Activated CD8-positive, alpha-beta memory T cell treated with anti-CD3 and anti-CD28 coated beads, Interleukin-2, amount 50 U/mL, for 24 hours (primary cell): ENCODE measurements at regions not wholly inside any gene's neighbourhood (a gene's known extent, or its start where the extent isn't known, plus 50 kb on each side); places are given as distances from the start of the nearest gene placed in this dataset.
"Not testable (repeated sequence)": the region's sequence is repeated elsewhere in the genome, so short reads cannot be mapped to it uniquely, and the experiment has no call there.

Experiments used
- DNase-seq: peaks from one replicate; pipeline ENCODE4 v3.0.0-alpha.2; 2020; ENCODE audit errors: extremely low read depth

DNA sequence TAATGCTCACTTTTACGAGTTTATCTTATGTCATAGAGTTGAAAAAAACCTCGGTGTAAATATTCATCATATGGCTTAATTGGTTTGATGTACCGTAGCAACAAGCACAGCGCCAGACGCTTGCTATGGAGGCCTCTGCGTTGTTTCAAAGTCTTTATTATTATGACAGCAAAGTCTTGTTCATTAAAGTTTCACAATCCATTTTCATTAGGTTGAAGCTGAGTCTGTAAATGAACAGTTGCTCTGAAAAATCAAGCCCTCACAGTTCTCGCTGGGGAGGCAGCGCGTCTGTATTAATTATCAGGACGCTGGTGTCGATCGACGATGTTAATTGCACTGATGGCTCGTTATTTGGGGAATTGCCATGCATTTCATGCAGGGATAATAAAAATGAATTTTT is 185.6 kb downstream of the INSC start:
- DNase-seq: no peak

DNA sequence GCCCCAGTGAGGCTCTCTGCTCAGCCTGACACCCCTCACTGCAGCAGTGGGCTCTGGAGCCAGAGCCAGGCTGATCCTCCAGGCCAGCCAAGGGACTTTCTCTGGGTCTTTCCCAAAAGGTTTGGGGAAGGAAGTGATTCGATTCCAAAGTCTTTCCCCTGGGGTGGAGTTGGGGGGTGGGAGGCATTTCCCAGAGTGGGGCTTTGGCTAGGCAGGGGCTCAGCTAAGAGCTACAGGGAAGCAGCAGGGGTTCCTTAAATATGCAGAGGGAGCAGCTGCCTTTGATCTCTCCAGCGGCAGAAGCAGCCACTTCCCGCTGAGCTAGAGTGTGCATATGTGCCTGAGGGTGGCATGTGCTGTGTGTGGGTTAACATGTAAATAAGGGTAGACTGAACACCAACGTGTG is 192.9 kb downstream of the INSC start:
- no peak for DNase-seq

DNA sequence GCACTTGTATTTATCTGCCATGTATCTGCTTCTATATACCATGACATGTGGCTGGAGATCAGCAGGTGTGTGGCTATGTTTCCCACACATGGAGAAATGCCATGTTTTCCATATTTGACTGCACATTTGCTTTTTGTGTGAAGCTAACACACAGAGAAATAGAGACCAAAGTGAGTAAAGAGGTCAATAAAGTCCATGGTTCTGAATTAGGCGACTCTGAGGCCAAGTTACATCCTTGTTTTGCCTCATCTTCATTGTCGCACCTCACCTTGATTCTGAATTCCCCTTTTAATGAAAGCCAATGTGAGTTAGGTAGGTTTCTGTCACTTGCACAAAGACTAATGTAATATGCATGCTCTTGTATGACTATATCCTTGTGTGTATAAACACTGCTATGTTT is 194.1 kb downstream of the INSC start:
- no peak for DNase-seq

DNA sequence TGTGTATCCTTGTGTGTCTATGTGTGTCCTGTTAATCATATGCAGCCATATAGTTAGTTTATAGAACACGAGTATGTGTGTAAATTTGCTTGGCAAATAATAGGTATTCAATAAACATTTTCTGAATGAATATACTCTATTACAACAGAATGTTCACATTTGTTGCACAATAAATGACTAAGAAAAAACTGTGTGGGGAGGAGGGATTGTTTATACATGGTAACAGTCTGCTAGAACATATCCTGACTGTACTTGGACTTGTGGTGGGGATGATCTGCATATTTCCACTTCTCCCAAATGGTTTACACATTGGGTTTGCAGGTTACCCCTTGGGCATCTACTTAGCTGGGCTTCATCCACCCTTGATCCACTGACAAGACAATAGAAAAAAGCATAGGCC is 194.6 kb downstream of the INSC start:
- DNase-seq: no peak

DNA sequence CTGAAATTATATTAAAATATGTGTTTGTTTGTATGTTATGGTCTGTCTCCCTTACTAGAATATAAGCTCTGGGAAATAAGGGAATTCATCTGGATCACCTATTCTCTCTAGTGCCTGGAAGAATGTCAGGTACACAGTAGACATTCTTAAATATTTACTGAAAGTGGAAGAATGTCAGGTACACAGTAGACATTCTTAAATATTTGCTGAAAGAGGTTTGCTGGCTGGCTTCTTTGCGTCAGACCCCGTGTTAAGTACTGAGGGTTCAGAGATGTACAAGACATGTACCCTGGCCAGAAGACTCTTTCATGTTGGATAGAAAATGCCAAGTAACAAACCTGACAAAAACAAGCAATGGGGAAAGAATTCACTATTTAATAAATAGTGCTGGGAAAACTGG is 199.1 kb downstream of the INSC start:
- DNase-seq: no peak

DNA sequence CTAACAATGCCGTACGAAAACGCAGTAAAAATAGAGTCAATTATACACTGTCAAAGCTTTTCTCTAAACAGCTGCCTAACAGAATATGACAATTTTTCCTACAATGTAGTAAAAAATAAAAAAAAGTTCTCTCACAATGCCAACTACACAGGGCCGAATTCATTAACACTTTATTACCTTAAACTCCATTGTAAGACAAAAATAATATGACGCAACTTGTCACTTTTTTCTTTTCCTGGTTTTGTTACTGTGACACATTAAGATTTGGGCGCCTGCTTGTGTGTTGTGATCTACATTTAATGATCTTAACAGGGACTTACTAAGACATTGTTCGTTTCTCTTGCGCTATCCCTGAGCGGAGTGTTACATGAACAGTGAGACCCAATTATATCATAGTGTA is 204.1 kb downstream of the INSC start:
- DNase-seq: no peak

DNA sequence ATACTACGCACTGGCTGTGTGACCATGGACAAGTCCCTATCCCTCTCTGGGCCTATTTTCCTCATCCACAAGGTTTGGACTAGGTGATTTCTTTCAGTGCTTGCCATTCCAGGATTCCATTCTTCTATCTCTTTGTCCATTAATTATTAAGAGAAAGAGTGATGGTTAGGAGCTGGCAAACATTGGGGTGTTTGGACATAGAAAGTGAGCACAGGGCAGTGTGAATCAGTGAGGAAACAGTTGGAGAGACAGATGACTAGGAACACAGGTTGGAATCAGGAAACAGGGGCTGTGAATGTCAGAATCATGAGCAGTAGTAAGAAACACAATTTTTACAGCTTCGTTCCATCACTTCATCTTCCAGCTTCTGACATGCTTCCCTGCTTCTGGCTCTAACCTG is 211.8 kb downstream of the INSC start:
- DNase-seq: no peak

DNA sequence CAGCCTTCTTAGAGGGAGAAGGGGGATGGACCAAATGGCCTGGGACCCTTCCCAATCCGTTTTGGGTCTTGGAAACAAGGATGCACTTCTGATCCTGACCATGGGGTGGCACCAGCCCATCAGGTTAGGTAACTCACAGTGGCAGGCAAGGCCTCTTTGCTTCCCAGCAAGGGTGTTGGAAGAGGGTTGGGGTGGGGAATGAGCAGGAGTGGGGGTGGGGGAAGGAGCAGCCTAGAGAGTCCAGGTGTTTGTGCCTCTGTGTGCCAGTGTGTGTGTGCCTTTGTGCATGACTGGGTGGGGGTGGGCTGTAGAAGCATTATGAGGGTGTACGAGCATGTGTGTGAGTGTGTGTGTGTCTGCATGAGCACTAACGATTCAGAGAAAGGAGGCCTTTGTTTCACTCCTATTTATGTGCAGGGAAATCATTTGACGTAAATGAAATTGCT is 213.1 kb downstream of the INSC start:
- DNase-seq: no peak

DNA sequence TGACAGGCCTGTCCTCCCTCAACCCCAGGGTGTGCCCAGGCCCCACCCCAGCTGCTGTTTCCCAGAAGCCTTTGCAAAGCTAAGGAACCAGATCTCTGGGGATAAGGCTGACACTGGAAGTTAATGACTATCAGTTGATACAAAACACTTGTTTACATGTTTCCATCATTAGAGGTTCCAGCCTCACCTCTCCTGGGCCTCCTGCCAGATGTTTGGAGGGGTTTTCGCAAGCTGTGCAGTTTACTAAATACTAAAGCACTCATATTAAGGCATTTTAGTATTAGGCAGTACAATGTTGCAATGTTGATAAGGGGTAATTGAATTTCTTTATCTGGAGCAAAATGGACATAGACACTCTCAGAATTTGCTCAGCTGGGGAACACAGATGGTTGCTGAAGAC is 218.7 kb downstream of the INSC start:
- DNase-seq: no peak

DNA sequence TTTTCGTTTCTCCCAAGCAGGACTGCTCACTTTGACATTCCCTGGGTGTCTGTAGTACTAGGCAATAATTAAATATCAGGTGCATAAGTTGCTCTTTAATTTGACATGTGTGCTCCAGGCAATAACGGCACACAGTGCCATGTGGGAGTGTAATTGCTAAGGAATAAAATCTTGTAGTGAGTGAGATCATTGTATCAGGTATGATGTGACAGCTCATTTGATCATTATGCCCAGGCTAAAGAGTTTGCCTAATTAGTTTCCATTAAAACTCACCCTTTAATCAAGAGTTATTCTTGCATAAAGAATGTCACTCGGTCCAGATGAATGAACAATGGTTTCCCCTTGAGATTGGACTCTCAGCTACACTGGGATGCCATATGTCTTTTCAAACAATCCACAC is 220.0 kb downstream of the INSC start:
- DNase-seq: no peak

DNA sequence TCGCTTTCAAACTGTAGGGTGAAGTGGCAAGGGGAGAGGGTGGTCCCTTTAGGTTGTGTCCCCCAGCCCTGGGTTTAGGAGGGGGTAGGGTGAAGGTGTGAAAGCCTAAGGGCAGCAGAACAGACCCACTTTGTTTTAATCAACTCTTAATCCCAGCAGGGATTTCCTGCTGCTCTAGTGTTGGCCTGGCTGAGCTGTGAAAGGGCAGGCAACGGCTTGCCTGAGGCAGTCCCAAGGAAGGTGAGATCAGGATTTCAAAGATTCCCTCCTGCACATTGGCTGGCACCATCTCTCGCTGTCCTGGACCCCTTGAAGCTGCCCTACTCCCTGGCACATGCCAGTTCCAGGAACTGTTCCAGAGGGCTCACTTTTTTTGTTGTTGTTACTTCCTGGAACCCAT is 221.3 kb downstream of the INSC start:
- DNase-seq: no peak

DNA sequence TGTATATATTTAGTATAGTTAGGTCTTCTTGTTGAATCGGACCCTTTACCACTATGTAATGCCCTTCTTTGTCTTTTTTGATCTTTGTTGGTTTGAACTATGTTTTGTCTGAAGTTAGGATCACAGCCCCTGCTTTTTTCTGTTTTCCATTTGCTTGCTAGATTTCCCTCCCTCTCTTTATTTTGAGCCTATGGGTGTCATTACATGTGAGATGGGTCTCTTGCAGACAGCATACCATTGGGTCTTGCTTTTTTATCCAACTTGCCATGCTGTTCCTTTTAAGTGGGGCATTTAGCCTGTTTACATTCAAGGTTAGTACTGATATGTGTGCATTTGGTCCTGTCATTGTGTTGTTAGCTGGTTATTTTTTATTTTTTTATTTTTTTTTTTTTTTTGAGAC is 224.6 kb downstream of the INSC start:
- DNase-seq: no peak

DNA sequence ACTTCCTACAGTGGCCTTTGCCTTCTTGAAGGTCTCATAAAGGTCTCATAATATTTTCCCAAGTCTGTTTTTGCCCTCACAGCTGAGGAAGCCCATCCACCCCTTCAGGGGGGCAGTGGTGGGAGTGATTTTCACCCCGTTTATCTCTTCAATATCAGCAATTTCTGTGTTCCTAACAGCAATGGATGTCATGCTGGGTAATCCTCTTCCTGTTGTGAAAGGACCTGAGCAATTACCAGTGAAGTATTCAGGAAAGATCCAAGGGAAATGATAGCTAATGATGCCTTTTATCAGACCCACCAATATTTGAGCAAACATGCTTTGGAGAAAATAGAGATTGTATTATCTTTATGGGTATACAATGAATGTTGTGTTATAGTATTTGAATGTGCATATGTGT is 226.9 kb downstream of the INSC start:
- no peak for DNase-seq

DNA sequence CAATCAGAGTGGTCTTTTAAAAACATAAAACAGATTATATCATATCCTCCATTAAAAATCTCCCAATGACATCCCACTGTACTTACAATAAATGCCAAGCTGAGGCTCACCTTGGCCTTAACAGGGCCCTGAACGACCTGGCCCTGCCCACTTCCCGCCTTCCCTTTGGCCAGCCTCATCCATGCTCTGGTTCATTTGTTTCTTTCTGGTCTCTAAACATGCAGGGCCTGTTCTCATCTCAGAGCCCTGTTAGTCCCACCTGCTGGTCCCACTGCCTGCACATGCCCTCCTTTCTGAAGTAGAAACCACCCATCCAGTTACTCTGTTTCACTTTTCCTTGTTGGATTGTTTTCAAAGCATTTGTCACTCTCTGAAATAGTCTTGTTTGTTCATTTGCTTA is 227.4 kb downstream of the INSC start:
- no peak for DNase-seq

DNA sequence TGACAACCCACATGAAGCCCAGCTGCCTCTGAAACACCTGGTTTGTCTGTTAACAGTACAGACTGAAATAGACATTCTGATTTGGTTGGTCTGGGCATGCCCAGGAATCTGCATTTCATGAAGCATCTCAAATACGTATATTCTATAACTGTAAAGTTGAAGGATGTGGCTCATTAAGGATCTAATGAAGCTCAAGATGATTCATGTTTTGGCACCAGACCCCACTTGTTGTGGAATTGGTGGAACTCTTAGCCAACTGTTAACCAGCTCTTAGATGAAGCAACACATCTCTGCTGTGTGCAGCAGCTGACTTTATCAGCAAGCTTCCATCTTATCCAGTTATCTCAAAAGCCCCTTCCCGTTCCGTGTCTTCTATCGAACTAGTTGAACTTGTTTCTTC is 232.2 kb downstream of the INSC start:
- DNase-seq: no peak

DNA sequence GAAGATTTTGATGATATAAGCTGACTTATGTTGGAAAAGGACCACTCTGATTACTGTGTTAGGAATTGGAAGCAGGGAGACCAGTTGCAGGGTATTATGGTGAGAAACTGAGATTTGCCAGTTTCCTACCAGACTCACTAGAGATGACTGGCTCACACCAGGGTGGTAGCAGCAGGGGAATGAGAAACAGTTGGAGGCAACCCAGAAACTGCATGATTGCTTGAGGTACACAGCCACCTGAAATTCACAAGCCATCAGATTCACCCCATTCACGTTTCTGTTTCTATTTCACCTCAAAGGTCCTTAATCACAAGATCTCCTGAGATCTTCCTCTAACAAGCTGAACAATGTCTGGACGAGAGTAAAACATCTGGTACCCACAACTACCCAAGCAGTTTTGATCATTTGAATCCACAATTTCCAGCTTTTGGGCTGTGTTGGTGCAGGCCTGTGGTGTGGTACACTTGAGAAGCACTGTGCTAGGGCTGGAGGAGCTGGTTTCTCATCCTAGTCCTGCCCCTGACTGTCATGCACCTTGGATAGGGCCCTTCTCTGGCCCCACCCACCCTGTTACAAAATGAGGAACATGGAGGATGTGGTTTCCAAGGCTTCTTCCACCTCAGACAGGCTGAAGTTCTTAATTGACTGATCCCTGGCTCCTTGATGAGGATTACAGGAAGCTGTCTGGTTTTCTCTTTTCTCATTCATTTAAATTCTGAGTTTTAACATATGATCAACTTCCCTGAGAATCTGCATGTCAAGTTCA is 233.4 kb downstream of the INSC start:
- no peak for DNase-seq

DNA sequence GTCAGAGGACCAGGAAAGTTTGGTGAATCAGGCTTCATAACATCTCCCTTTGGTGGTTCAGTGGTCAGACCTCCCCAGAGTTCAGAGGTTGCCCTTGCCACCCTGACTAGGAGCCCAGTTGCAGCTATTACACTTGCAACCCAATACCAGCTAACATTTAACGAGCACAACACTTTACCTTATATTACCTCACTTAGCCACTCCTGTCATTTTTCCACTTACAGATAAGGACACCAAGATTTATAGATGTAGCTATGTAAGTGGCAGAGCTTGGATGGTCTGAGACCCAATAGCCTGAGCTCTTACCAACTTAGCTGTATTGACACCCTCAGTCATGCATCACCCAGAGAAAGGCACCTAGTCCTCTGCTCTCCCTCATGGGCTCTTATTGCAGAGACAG is 234.7 kb downstream of the INSC start:
- DNase-seq: no peak

DNA sequence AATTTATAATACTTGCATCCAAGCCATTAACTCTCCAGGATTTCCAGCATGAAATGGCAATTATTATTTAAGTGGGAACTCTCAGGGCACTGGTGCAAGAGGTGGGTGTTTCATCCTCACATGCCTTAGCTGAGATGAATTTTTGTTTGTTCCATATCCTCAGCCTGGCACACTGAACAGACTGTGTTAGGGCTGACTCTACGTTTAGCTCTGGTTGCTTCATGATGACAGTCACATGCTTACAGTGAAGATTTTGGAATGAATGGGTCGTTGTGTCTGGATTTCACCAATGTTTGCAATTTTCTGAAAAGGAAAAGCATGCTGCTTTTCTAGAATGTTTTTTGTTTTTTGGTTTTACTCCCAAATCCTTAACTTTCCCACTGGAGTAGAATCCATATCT is 246.6 kb downstream of the INSC start:
- no peak for DNase-seq

DNA sequence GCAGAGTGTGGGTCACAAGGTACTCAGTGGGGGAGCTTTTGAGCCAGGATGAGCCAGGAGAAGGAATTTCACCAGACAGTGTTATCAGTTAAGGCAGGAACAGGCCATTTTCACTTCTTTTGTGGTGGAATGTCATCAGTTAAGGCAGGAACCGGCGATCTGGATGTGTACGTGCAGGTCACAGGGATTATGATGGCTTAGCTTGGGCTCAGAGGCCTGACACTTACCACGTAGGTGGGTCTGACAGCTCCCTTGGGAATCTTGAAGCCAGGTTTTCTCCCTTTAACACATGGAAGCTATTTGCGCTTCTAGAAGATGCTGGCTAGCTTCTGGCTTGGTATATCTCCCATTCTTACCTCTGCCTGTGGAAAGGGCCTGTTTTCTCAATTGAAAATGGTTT is 250.6 kb downstream of the INSC start:
- not testable (repeated sequence) for DNase-seq

DNA sequence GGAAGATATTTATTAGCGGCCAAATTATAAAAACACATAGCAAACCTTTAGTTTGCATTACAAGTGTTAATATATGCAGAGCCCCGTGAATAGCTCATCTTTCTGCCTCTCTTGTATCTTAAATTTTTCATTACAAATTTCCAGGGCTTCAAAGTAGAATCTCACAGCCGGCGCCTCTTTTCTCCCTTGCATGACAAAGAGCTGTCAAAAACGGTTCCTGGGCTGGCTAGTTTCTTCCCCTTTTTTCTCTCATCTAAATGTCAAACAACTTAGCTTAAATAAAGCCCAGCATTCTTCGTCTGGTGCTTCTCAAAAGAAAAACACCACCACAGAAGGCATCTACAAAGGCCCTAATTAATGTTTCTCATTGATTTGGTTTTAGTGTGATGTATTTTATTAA is 253.0 kb downstream of the INSC start:
- no peak for DNase-seq

DNA sequence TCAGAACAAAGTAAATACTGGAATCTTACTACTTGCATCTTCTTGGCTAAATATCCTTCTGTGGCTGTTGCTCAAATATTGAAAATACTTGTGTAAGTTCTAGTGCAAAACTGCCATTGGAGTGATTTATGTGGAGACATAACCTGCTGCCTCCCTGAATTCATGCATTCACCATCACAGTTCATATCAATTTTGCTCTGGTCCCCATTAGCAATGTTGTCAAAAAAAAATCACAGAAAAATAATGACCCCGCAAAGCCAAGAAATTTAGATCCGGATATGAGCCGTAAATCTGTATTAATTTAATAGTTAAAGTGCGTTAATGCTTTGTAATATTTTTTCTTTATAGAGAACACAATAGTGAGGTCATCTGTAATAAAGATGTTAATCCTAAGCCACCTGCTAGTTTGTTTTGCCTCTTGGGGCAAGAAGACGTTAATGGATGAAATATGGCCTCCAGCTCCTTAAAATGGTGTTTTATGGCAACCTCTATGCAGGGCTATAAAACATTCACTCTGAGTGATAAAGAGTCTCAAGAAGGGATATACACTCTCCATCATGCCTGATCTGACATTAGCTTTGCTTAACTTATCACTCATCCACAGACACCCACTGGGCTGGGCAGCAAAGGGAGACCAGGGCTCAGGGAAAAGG is 255.9 kb downstream of the INSC start:
- DNase-seq: no peak

DNA sequence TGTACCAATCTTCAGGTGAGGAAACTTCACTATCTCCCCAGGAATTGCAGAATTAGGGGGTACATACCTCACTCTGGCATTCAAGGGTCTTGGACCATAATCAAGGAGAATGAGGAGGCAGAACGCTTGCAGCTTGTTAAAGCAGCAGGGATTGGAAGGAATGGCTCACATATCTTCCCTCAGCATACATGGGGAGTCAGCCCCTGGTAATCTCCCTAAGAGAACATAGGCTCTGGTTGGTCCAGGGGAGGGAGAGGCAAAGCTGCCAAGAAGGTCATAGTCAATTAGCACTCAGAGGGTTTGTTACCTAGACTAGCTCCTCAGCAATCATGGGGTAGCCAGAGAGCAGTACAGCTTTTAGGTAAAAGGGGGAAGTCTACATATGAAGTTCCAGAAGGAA is 256.8 kb downstream of the INSC start:
- no peak for DNase-seq

DNA sequence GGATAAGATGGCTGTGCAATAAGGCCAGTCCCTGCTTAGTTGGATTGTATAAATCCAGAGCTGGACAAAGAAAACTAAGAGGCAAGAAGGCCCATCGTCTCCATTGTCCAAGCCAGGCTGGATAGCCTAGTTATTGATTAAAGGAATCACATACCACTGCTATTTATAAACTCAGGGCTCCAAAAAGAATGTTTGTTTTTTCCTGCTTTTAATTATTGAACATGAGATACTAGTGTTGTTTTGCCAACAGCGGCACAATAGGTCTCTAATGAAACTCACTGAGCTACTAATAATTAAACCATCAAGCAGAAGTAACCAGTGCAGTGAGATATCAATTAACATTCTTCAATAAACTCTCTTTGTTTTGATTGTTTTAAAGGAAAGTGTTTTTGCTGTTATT is 259.7 kb downstream of the INSC start:
- DNase-seq: no peak

DNA sequence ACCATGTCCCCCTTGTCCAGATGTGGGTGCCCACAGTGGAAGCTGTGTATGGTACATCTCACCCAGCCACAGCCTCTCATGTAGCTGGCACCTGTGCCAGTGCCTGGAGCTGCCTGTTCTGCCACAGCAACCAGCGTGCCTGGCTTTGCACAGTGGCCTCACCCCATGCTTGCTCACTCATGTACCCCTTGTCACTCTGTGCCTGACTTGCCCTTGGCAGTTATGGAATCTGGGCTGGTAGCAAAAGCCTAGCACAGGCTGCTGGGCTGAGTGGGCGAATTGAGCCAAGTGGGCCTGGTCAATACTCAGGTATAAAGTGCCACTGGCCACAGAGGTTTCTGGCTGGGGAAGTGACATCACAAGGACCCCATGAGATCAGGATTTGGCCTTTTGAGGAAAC is 264.2 kb downstream of the INSC start:
- no peak for DNase-seq
